A549 (cell line): ENCODE measurements at regions not wholly inside any gene's neighbourhood (a gene's known extent, or its start where the extent isn't known, plus 50 kb on each side); places are given as distances from the start of the nearest gene placed in this dataset.

Experiments
- ATAC-seq, 2 experiments: fragments of 200-7000 bp in 1 of 2; fragments of >200 bp in 1 of 2; cut with Nextera tagmentation in 1 of 2; cut with Tn5 transposase in 1 of 2; 3 replicates each; pipeline versions ENCODE4 v1.8.0 to v1.9.1; 2018 to 2020; ENCODE audit warnings: mild to moderate bottlenecking in 1 of 2, moderate library complexity in 1 of 2
- CTCF ChIA-PET: fragments of 300-600 bp; sonication (Branson Sonifier 250); formaldehyde crosslinking; extraction: SDS; loops from one replicate; lab custom pipeline; 2021; ENCODE audit warnings: antibody characterized with exemption, inconsistent platforms; lab: Yijun Ruan, JAX
- POLR2A ChIA-PET: fragments of 350-600 bp; formaldehyde crosslinking; extraction: SDS; loops from one replicate; lab custom pipeline; 2021; ENCODE audit warnings: antibody characterized with exemption, inconsistent platforms; lab: Yijun Ruan, JAX
- DNase-seq, 2 experiments: peaks; one replicate each; pipeline versions ENCODE4 v3.0.0 to v3.0.0-alpha.2; 2011 to 2016; ENCODE audit warnings: low read depth in 1 of 2, low spot score in 1 of 2
- FAIRE-seq: peaks from 2 replicates; lab custom pipeline; 2011; peaks lifted over from hg19 to GRCh38; lab: Jason Lieb, UNC
- H3K27ac ChIP-seq, 2 experiments: fragments of >200 bp; sonication (Bioruptor Twin); formaldehyde crosslinking; 3 replicates each; pipeline ENCODE4 v1.5.1; 2016 to 2017
- H3K4me1 ChIP-seq: fragments of >200 bp; sonication (Bioruptor Twin); formaldehyde crosslinking; 3 replicates; pipeline ENCODE4 v1.6.1; 2016
- H3K4me2 ChIP-seq: fragments of >200 bp; sonication (Bioruptor Twin); formaldehyde crosslinking; 3 replicates; pipeline ENCODE4 v1.6.1; 2016
- H3K4me3 ChIP-seq: fragments of >200 bp; sonication (Bioruptor Twin); formaldehyde crosslinking; 3 replicates; pipeline ENCODE4 v1.5.1; 2016
- H3K9me3 ChIP-seq: fragments of >200 bp; sonication (Bioruptor Twin); formaldehyde crosslinking; 3 replicates; pipeline ENCODE4 v1.6.1; 2016
- ATOH8 ChIP-seq: fragments of 250-450 bp; sonication (Bioruptor Pico); IDR thresholded peaks from 2 replicates; pipeline ENCODE4 v1.5.0; 2020; ENCODE audit warnings: low read depth, mild to moderate bottlenecking, moderate library complexity
- BCL3 ChIP-seq: fragments of >200 bp; sonication (Bioruptor Twin); formaldehyde crosslinking; IDR thresholded peaks from 3 replicates; pipeline ENCODE4 v1.6.1; 2016
- BHLHE40 ChIP-seq: IDR thresholded peaks from 2 replicates; pipeline ENCODE4 v1.6.1; 2012; ENCODE audit warnings: low read depth, low read length, inconsistent platforms
- CBX8 ChIP-seq: fragments of 200-600 bp; sonication (generic); IDR thresholded peaks from 2 replicates; pipeline ENCODE4 v1.6.1; 2016
- CTCF ChIP-seq: fragments of >200 bp; sonication (Bioruptor Twin); formaldehyde crosslinking; IDR thresholded peaks from 3 replicates; pipeline ENCODE4 v1.5.1; 2016
- ELK1 ChIP-seq: fragments of 150-350 bp; IDR thresholded peaks from 2 replicates; pipeline ENCODE4 v1.6.1; 2014; ENCODE audit warnings: low read depth, mild to moderate bottlenecking, low read length
- FOSB ChIP-seq: fragments of 250-450 bp; sonication (Bioruptor Pico); IDR thresholded peaks from 2 replicates; pipeline ENCODE4 v1.5.0; 2020; ENCODE audit warnings: mild to moderate bottlenecking, moderate library complexity
- GATA3 ChIP-seq: IDR thresholded peaks from 2 replicates; pipeline ENCODE4 v1.6.1; 2012; ENCODE audit warnings: borderline replicate concordance
- HOXB5 ChIP-seq: fragments of 250-450 bp; sonication (Bioruptor Pico); IDR thresholded peaks from 2 replicates; pipeline ENCODE4 v1.5.0; 2020; ENCODE audit warnings: mild to moderate bottlenecking, moderate library complexity
- JUNB ChIP-seq: fragments of >200 bp; sonication (Bioruptor Twin); formaldehyde crosslinking; IDR thresholded peaks from 2 replicates; pipeline ENCODE4 v1.6.1; 2016
- KDM1A ChIP-seq: fragments of 200-600 bp; sonication (generic); IDR thresholded peaks from 2 replicates; pipeline ENCODE4 v1.6.1; 2016; ENCODE audit warnings: low read depth, mild to moderate bottlenecking
- KDM5A ChIP-seq: fragments of 200-600 bp; sonication (generic); IDR thresholded peaks from 2 replicates; pipeline ENCODE4 v1.6.1; 2016; ENCODE audit warnings: antibody characterized with exemption, mild to moderate bottlenecking
- MAFK ChIP-seq: fragments of 450-650 bp; IDR thresholded peaks from 2 replicates; pipeline ENCODE4 v1.6.1; 2014; ENCODE audit not compliant: partially characterized antibody
- NPAS2 ChIP-seq: fragments of 250-450 bp; sonication (Bioruptor Pico); IDR thresholded peaks from 2 replicates; pipeline ENCODE4 v1.8.0; 2022; ENCODE audit warnings: mild to moderate bottlenecking, moderate library complexity, borderline replicate concordance
- NR3C1 ChIP-seq: fragments of >200 bp; sonication (Bioruptor Twin); formaldehyde crosslinking; IDR thresholded peaks from 3 replicates; pipeline ENCODE4 v1.6.1; 2017
- PBX3 ChIP-seq: IDR thresholded peaks from 2 replicates; pipeline ENCODE4 v1.6.1; 2012
- PHF8 ChIP-seq: fragments of 200-600 bp; sonication (generic); IDR thresholded peaks from 2 replicates; pipeline ENCODE4 v1.6.1; 2016; ENCODE audit warnings: low read depth, mild to moderate bottlenecking, antibody characterized with exemption, moderate library complexity, borderline replicate concordance
- POLR2A ChIP-seq: IDR thresholded peaks from 2 replicates; pipeline ENCODE4 v1.6.1; 2012; ENCODE audit warnings: mild to moderate bottlenecking, low read length
- RAD21 ChIP-seq, 2 experiments: fragments of >200 bp in 1 of 2; sonication (Bioruptor Twin) in 1 of 2; formaldehyde crosslinking in 1 of 2; IDR thresholded peaks in 1 of 2; conservative IDR thresholded peaks in 1 of 2; 2 replicates in 1 of 2; 3 replicates in 1 of 2; pipeline ENCODE4 v1.6.1; 2012 to 2018; ENCODE audit warnings: inconsistent platforms in 1 of 2
- RNF2 ChIP-seq: fragments of 200-600 bp; sonication (generic); IDR thresholded peaks from 2 replicates; pipeline ENCODE4 v1.6.1; 2016; ENCODE audit warnings: low read depth, mild to moderate bottlenecking, antibody characterized with exemption, moderate library complexity, borderline replicate concordance
- SMC3 ChIP-seq: fragments of >200 bp; sonication (Bioruptor Twin); formaldehyde crosslinking; IDR thresholded peaks from 3 replicates; pipeline ENCODE4 v1.6.1; 2018; ENCODE audit warnings: inconsistent platforms
- TP53 ChIP-seq: fragments of 250-450 bp; sonication (Bioruptor Pico); IDR thresholded peaks from 2 replicates; pipeline ENCODE4 v1.5.0; 2021; ENCODE audit warnings: mild to moderate bottlenecking, moderate library complexity
- USF2 ChIP-seq: fragments of 450-650 bp; IDR thresholded peaks from 2 replicates; pipeline ENCODE4 v1.6.1; 2014; ENCODE audit warnings: antibody characterized with exemption
- ZFP36 ChIP-seq: fragments of 450-650 bp; IDR thresholded peaks from 2 replicates; pipeline ENCODE4 v1.6.1; 2014; ENCODE audit warnings: borderline replicate concordance; ENCODE audit not compliant: partially characterized antibody
- ZNF302 ChIP-seq: fragments of 250-450 bp; sonication (Bioruptor Pico); IDR thresholded peaks from 2 replicates; pipeline ENCODE4 v1.9.0; 2021; ENCODE audit warnings: inconsistent platforms, mild to moderate bottlenecking, moderate library complexity
- ZSCAN20 ChIP-seq: fragments of 250-450 bp; sonication (Bioruptor Pico); IDR thresholded peaks from 2 replicates; pipeline ENCODE4 v1.8.0; 2022; ENCODE audit warnings: mild to moderate bottlenecking, moderate library complexity
- WGBS: methylation state at CpG from one replicate; pipeline ENCODE4 v1.1.6; 2017; ENCODE audit errors: missing lambda C conversion rate; 5-methylcytosine and 5-hydroxymethylcytosine counted together
- TF ChIP-seq, protein P1 (sequence below): IDR thresholded peaks from 2 replicates; pipeline ENCODE4 v1.6.1; 2012; ENCODE audit warnings: low read depth, borderline replicate concordance

DNA sequence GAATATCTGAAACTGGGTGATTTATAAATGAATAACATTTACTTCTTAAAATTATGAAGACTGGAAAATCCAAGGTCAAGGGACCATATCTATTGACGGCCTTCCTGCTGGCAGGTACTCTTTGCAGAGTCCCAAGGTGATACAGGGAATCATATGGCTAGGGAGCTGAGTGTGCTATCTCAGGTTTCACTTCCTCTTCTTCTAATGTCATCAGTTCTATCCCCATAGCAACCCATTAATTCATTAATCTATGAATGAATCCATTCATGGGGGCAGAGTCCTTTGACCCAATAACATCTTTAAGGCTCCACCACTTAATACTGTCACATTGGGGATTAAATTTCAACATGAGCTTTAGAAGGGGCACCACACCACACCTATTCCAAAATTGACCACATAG lies 772.0 kb downstream of the HACE1 start:
- Histone ChIP-seq H3K4me3 (no peak overlapping the region), H3K27ac (no peak overlapping the region), H3K9me3 (no peaks in the 10 kb centered on the region), H3K4me1 (no peaks in the 10 kb centered on the region), H3K4me2 (no peak overlapping the region)
- no peak for ATAC-seq
- TF ChIP-seq RAD21 (conservative IDR thresholded peaks at IDR 0.05 in 1 of 2, IDR thresholded peaks at IDR 0.05 in 1 of 2) = no peak
- TF ChIP-seq BHLHE40 = no peak
- TF ChIP-seq FOSB = no peak
- no peak for TF ChIP-seq NPAS2 (CRISPR knock-in tag)
- TF ChIP-seq HOXB5 (CRISPR knock-in tag) = no peak
- TF ChIP-seq PHF8 = no peak
- TF ChIP-seq ZSCAN20 (CRISPR knock-in tag) = no peak
- no peak for TF ChIP-seq MAFK
- TF ChIP-seq CBX8 = no peak
- no peak for TF ChIP-seq KDM5A
- TF ChIP-seq GATA3 = no peak
- no peak for TF ChIP-seq NR3C1
- TF ChIP-seq ZFP36 = no peak
- ChIA-PET POLR2A (no interaction called here), CTCF (no interaction called here)
- no peak for DNase-seq
- FAIRE-seq = no peak
- WGBS = 0% methylated on average over 1 of the region's 1 CpG

GRCh38 chr6:104068281-104068680 lies 791.4 kb downstream of the HACE1 start:
- ATAC-seq (no peak), DNase-seq (no peak), FAIRE-seq (no peak)
- Histone ChIP-seq H3K4me3 (no peak overlapping the region), H3K4me2 (no peak overlapping the region), H3K9me3 (no peaks in the 10 kb centered on the region), H3K4me1 (no peaks in the 10 kb centered on the region), H3K27ac (no peak overlapping the region)
- ChIA-PET POLR2A (no interaction called here), CTCF (no interaction called here)
- WGBS = 38% methylated on average over 2 of the region's 2 CpGs
- TF ChIP-seq USF2 = no peak

DNA sequence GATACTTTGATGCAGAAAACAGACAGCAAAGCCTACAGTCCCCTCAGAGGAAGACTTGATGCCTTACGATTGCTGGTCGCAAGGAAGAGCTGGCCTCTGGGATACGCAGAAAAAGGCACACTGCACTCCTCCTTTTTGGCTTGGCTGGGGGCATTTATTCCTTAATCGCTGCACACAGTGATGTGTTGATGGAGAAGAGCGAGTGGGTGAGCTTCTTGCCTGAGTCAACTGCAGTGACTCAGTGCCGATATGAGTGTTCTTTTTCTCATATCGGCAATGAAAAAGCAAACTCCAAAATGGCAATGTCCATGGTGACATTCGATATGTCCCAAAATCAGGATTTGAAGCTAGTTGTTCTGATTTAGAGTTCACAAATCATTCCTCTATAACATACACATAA lies 794.8 kb downstream of the HACE1 start:
- FAIRE-seq = no peak
- ATAC-seq = no peak
- Histone ChIP-seq H3K27ac (no peak overlapping the region), H3K4me2 (no peak overlapping the region), H3K9me3 (no peaks in the 10 kb centered on the region), H3K4me3 (no peak overlapping the region), H3K4me1 (no peaks in the 10 kb centered on the region)
- TF ChIP-seq FOSB (no peak), CTCF (no peak), KDM5A (no peak), SMC3 (no peak), ZNF302 (CRISPR knock-in tag) (no peak), KDM1A (no peak), BCL3 (no peak), PBX3 (no peak), ATOH8 (no peak), HOXB5 (CRISPR knock-in tag) (no peak), TP53 (CRISPR knock-in tag) (no peak), PHF8 (no peak), JUNB (no peak), RNF2 (no peak), GATA3 (no peak), POLR2A (no peak), ELK1 (no peak)
- TF ChIP-seq, protein P1, sequence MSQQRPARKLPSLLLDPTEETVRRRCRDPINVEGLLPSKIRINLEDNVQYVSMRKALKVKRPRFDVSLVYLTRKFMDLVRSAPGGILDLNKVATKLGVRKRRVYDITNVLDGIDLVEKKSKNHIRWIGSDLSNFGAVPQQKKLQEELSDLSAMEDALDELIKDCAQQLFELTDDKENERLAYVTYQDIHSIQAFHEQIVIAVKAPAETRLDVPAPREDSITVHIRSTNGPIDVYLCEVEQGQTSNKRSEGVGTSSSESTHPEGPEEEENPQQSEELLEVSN = no peak
- WGBS = 18% methylated on average over 8 of the region's 8 CpGs
- ChIA-PET CTCF (interaction anchor here (0.7 kb wide), 1 partner anchor 37 kb away, joined by 5 read pairs; no protein-coding TSS in a partner anchor), POLR2A (no interaction called here)
- no peak for DNase-seq
